ENCODE measurements at regions not wholly inside any gene's neighbourhood (a gene's known extent, or its start where the extent isn't known, plus 50 kb on each side); places are given as distances from the start of the nearest gene placed in this dataset.

DNA sequence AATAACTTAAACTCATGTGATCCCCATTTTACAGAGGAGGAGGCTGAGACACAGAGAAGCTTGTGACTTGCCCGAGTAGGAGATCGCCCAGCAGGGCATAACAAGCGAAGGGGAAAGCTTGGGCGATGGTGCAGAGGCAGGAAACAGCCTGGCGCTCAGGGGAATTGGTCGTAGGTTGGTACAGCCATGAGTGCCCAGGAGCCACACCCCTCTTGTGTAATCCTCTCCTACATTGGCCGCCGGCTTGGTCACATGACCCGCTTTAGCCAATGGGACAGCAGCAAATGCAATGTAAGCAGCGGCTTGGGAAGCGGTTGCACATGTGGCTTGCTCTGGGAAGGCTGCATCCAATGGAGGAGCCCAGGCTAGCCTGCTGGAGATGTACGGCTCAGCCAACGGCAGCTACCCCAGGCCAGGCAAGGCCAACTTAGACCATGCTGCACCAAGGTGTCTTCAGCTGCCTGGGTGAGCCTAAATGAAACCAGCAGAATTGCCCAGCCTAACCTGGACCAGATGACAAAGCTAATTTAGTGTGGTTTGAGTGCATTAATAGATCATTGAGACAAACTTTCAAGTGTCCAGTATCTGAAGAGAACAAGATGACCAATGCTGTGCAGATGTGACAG is 50.3 kb upstream of the SLC6A6 start:
- Histone ChIP-seq H2BK20ac (ENCODE audit: low read depth, low read length, poor library complexity, severe bottlenecking) (no peak overlapping the region), H2BK15ac (ENCODE audit: low read depth, low read length) (no peak overlapping the region), H4K91ac (ENCODE audit: insufficient read length, low read depth, low read length) (no peak overlapping the region), H3K23ac (ENCODE audit: insufficient read length, low read depth, low read length) (no peak overlapping the region), H4K5ac (ENCODE audit: insufficient read length, low read depth, low read length) (no peak overlapping the region), H3K23me2 (ENCODE audit: insufficient read length, low read depth, low read length, poor library complexity, severe bottlenecking) (no peaks in the 10 kb centered on the region), H4K8ac (replicated peaks; ENCODE audit: insufficient read length, low read depth, low read length) (no peak overlapping the region), H2AFZ (ENCODE audit: low read length) (no peak overlapping the region), H2BK120ac (ENCODE audit: low read depth, low read length, poor library complexity, severe bottlenecking) (no peak overlapping the region), H2BK12ac (ENCODE audit: insufficient read length, low read depth, low read length) (no peak overlapping the region), H3K14ac (ENCODE audit: insufficient read depth, low read length) (no peak overlapping the region), H3K27me3 (ENCODE audit: insufficient read depth, low read length) (no peaks in the 10 kb centered on the region), H3K4ac (ENCODE audit: low read depth, low read length) (no peak overlapping the region), H3K4me1 (ENCODE audit: insufficient read depth, low read length) (peaks cover 6% of the 10 kb centered on the region; the same call in 1 of the 2 replicates), H3K18ac (ENCODE audit: insufficient read length, low read depth, low read length) (no peak overlapping the region), H3K4me2 (ENCODE audit: insufficient read depth, insufficient read length, low read length) (no peak overlapping the region), H2BK5ac (ENCODE audit: insufficient read length, low read length) (no peak overlapping the region), H4K20me1 (ENCODE audit: control insufficient read depth, insufficient read depth, insufficient read length) (no peaks in the 10 kb centered on the region), H3K9ac (ENCODE audit: extremely low read depth, insufficient read length, low read length) (no peak overlapping the region), H2AK5ac (ENCODE audit: insufficient read length, low read length) (no peak overlapping the region), H3K56ac (ENCODE audit: insufficient read length, low read depth, low read length) (no peak overlapping the region), H3T11ph (ENCODE audit: low read length) (no peak overlapping the region), H3K79me2 (ENCODE audit: insufficient read depth, low read length) (no peaks in the 10 kb centered on the region), H3K79me1 (ENCODE audit: insufficient read depth, low read depth, low read length, poor library complexity, severe bottlenecking) (no peaks in the 10 kb centered on the region), H3K27ac (ENCODE audit: insufficient read length, low read depth, low read length) (no peak overlapping the region), H3K9me3 (ENCODE audit: control insufficient read depth, low read depth, low read length) (no peaks in the 10 kb centered on the region)
- DNase-seq: peak; percentile 83
- Mint-ChIP-seq H3K36me3 (ENCODE audit: insufficient read depth in 1 of 3, low read depth in 3 of 3) (no peaks in the 10 kb centered on the region), H3K4me3 (no peak overlapping the region), H3K9me3 (no peaks in the 10 kb centered on the region), H3K4me1 (peaks cover 31 to 33% of the 10 kb centered on the region in 2 experiments), H3K27me3 (ENCODE audit: low read depth) (peaks cover 34% of the 10 kb centered on the region), H3K27ac (peak overlapping the region in 1 of 3 experiments; percentile 85; a peak in 2 of 7 replicates)
- WGBS (ENCODE audit: extremely low coverage, insufficient read length, low lambda C conversion rate): no CpG with 5 or more reads among the region's 13 CpGs
- TF ChIP-seq, protein P1, sequence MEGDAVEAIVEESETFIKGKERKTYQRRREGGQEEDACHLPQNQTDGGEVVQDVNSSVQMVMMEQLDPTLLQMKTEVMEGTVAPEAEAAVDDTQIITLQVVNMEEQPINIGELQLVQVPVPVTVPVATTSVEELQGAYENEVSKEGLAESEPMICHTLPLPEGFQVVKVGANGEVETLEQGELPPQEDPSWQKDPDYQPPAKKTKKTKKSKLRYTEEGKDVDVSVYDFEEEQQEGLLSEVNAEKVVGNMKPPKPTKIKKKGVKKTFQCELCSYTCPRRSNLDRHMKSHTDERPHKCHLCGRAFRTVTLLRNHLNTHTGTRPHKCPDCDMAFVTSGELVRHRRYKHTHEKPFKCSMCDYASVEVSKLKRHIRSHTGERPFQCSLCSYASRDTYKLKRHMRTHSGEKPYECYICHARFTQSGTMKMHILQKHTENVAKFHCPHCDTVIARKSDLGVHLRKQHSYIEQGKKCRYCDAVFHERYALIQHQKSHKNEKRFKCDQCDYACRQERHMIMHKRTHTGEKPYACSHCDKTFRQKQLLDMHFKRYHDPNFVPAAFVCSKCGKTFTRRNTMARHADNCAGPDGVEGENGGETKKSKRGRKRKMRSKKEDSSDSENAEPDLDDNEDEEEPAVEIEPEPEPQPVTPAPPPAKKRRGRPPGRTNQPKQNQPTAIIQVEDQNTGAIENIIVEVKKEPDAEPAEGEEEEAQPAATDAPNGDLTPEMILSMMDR (conservative IDR thresholded peaks at IDR 0.05): no peak
